Right renal pelvis (tissue), 4 donors: ENCODE measurements at regions not wholly inside any gene's neighbourhood (a gene's known extent, or its start where the extent isn't known, plus 50 kb on each side); places are given as distances from the start of the nearest gene placed in this dataset.
"Not testable (repeated sequence)": the region's sequence is repeated elsewhere in the genome, so short reads cannot be mapped to it uniquely, and the experiment has no call there.

Experiments used
- DNase-seq, 4 donors: peaks; one replicate each; pipeline ENCODE4 v3.0.0-alpha.2; 2013; ENCODE audit warnings: low read depth in 4 of 4, low spot score in 3 of 4, missing footprints in 1 of 4

DNA sequence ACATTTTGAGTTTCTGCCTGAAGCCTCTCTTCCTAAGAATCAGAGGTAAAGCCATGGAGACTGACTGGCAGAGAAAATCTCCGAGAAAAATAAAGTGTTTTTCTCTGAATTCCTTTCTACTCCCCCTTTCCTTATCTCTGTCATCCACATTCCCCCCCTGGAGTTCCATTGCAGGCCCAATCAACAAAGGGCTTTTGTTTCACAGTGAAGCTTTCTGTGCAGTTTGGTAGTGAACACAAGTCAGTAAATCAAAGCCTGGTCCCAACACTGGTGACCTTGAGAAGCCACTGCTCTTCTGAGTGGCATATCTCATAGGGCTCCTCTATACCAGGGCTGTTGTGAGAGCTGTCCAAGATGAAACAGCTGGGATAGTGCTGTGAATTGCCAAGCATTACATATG is 228.4 kb downstream of the SEC16B start:
- DNase-seq: no peak

DNA sequence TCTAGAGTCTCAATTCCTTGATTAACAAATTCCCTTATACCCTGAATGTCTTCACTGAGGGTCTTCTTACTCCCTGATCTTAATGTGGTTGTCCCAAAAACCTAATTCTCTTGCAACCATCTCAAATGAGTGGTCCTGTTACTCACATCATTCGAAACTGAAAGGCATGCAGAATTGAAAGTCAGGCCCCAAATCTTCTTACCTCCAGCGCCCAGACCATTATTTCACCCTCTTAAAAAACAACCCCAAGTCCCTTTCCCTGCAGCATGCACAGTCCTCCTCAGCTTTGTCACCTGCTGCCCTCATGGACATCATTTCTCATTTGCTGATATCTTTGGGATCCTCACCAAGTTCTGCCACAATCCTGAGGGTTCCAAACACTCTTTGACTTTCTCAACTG is 230.1 kb downstream of the SEC16B start:
- DNase-seq: no peak

DNA sequence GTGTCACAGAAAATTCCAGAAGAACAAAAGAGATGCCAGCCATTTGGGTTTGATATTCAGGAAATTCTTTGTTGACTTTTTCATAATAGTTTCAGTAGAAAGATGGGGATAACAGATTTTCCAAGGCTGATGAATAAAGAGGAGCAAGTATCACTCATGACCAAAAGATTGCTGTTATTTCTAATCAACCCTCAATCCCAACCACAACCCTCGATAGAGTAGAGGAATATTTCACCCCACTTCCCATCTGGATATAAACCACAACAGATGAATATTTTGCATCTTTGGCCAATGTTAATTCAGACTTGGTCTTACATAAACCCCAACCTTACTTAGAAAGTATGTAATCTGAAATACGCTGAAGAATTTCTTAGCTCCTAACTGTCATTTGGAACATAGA is 232.4 kb downstream of the SEC16B start:
- no peak for DNase-seq

- DNase-seq: no peak
Measured at GRCh38 chr1:177732178-177732577, 237.7 kb downstream of the SEC16B start.

DNA sequence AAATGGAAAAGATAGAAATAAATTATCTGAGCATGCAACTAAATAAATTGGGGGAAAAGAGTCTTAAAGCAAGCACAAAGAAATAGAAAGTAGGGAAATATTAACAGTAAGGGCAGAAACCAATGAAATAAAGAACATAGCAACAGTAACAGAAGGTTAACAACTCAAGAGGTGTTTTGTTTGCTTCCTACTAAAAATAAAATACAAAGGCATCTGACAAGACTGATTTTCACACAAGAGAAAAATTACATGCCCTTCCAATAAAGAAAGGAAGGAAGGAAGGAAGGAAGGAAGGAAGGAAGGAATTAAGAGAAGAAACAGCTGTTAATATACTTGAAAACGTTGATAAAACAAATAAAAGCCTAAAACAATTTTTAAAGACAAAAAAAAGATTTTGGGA is 240.2 kb downstream of the SEC16B start:
- DNase-seq: no peak

DNA sequence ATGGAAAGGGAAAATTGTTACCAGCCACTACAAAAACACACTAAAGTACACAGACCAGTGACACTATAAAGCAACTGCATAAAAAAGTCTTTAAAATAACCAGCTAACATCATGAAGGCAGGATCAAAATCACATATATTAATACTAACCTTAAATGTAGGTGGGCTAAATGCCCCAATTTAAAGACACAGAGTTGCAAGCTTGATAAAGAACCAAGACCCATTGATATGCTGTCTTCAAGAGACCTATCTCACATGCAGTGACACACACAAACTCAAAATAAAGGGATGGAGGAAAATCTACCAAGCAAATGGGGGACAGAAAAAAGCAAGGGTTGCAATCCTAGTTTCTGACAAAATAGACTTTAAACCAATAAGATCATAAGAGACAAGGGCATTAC is 246.3 kb downstream of the SEC16B start:
- no peak for DNase-seq

- DNase-seq: no peak
Measured at GRCh38 chr1:177710696-177711620, 258.9 kb downstream of the SEC16B start.

DNA sequence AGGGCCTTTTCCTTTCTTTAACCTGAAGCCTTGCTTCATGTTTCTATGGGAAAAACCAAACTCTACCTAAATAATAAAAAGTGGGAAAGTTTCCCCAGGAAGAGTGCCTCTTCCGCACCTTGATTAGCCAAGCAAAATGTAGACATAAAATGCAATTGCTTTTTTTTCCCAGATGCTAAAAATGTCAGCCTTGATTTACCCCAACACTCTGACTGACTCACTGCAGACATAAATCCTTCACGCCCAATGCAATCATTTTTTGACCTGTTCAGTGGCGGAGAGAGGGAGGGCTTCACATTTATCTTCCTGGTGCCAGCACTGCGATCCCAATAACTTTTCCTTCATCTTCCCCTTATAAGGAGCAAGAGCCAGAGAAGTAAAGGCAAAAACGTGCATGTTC is 261.5 kb downstream of the SEC16B start:
- DNase-seq: peak in 1 of 4 donors; percentile 25

DNA sequence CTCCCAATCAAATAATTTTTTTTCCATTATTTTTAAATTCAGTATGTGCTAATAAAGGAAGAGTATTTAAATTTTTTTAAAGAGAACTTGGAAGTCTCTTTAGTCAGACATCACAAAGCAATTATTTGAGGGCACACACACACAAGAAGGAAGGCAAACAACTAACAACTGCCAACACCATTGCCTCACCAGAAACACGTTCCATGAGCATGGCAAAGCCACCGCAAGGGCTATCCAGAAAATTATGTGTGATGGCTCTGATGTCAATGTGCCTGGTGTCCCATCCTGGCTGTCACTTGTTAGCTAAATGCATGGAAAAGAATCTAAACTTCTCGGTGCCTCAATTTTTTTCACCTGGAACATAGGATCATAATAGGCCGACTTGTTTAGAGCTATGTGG is 262.9 kb downstream of the SEC16B start:
- DNase-seq: no peak

GRCh38 chr1:177705839-177706238 is 264.0 kb downstream of the SEC16B start:
- no peak for DNase-seq

DNA sequence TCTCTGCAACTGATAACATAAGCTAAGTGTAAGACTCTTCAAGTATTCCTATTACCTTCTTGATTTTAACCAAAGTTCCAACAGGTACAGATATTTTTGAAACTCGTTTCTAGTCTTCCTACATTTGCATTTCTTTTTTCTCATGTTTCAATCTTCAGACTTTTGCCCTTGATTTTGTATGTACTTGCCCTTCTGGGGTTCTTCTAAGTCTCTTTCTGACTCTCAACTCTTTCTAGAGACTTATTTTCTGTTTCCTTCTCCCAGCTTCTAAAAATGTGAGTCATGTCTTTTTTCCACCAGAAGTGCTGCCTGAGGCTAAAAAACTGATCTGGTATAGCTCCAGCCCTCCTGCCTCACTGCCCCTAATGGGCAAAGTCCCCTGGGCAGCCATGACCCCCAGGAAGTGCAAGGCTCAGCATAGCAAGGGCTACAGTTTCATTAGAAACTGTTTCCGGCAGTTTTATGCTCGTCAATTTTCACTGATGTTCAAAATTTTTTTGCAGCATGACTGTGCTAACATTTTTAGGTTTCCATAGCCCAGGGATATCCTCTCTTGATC is 265.9 kb downstream of the SEC16B start:
- no peak for DNase-seq

- DNase-seq: no peak
Measured at GRCh38 chr1:177701654-177702353, 268.1 kb downstream of the SEC16B start.

GRCh38 chr1:177700856-177701255 is 269.0 kb downstream of the SEC16B start:
- DNase-seq: no peak

DNA sequence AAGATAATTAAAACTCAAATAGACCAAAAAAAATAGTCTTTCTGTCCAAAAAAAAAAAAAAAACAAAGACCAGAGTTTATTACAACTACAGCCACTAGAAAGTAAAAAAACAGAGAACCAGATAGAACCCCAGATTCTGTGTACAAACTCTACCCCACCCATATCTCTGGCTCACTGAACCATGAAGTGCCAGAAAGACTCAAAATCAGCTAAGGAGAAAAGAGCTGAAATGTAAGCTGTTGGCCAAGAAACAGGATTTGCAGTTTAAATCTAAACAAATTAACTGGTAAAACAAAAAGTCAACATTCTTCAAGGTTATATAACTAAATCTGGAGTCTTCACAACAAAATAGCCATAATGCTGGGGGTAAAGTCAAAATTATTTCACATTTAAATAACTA is 278.9 kb downstream of the SEC16B start:
- no peak for DNase-seq

DNA sequence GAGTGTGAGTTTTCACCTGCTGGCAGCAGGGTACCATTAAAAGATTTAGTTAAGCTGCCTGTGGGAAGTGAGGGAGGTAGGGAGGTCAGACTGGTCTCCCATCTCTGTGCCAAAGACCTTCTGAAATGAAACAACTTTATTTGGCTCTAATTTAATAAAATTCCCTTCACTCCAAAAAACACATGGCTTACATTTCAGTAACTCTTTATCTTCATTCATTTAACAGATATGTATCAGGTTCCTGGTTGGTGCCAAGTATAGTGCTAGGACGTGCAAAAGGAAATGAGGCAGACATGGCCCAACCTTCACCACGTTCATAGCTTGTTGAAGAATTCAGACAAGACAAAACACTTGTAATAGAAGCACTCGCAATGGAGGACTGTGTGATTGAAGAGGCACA is 282.3 kb downstream of the SEC16B start:
- no peak for DNase-seq

GRCh38 chr1:177686933-177687332 is 282.9 kb downstream of the SEC16B start:
- no peak for DNase-seq

- no peak for DNase-seq
Measured at GRCh38 chr1:177669161-177669560, 300.7 kb downstream of the SEC16B start.

DNA sequence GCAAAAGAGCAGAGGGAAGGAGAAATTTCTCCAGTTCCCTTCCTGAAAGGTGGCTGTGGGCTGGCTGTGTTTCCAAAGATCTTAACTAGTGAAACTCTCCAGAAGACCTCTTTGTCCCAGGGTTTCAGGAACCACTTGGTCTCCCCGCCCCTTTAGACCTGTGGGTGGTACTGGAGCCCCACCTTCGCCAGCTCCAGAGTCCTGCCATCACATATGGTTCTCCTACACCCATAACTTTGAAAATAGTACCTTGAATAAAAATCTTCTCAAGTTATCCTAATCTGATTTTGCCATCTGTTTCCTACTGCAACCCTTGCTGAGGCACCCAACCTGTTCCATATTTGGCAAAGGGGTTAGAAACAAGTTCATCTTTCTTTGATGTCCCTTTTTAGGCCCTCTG is 303.9 kb downstream of the SEC16B start:
- DNase-seq: no peak

- DNase-seq: not testable (repeated sequence)
Measured at GRCh38 chr1:177664742-177665141, 305.1 kb downstream of the SEC16B start.

GRCh38 chr1:177660188-177660587 is 309.7 kb downstream of the SEC16B start:
- DNase-seq: no peak

DNA sequence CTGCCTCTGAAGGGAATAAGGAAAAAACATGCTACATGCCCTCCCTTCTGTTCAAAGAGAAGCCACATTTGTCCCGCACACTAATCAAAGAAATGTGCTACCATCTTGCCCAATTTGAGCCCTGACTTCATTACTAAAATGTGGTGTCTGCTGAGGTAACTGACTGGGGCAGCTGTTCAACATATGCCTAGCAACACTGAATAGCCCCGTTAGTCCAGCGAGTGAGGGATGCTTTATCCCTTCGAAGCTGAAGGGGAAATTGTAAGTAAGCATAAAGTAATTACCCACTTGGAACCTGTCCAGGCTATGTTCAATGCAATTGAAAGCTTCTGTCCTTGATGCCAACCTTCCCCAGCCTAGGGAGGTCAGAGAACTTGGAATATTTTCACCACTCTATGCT is 310.6 kb downstream of the SEC16B start:
- no peak for DNase-seq

DNA sequence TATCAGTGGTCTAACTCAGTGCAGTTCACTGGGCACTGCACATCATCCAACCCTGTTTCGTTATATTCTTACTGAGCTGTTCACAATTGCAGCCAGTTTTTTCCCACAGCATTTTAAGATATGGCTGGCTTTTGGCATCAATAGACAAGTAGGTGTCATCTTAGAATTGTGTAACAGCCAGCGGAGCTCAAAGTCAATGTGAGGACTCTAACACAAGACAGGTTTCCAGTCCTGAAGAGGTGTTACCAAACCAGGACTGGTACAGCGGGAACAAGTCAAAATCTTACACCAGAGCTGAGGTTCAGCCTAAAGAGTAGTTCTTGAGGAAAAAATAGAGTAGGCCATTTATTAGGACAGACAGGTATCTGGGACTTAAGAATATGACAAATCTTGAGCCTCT is 313.3 kb downstream of the SEC16B start:
- no peak for DNase-seq
